Fibroblast of lung (primary cell): ENCODE measurements at regions not wholly inside any gene's neighbourhood (a gene's known extent, or its start where the extent isn't known, plus 50 kb on each side); places are given as distances from the start of the nearest gene placed in this dataset.

Experiments
- DNase-seq, 2 donors: peaks; one replicate each; pipeline versions ENCODE4 v3.0.0 to v3.0.0-alpha.2; 2010; ENCODE audit warnings: low read depth in 2 of 2
- H2AFZ ChIP-seq: 2 replicates; pipeline ENCODE4 v1.5.1; 2012; ENCODE audit warnings: low read length, control low read depth, inconsistent platforms
- H3K27ac ChIP-seq: 2 replicates; pipeline ENCODE4 v1.5.1; 2011; ENCODE audit warnings: low read length, control low read depth; ENCODE audit not compliant: insufficient read depth
- H3K27me3 ChIP-seq: 2 replicates; pipeline ENCODE4 v1.5.1; 2011; ENCODE audit warnings: mild to moderate bottlenecking, low read length; ENCODE audit not compliant: control insufficient read depth, insufficient read depth
- H3K36me3 ChIP-seq: 2 replicates; pipeline ENCODE4 v1.5.1; 2011; ENCODE audit warnings: low read length; ENCODE audit not compliant: control insufficient read depth, insufficient read depth
- H3K4me1 ChIP-seq: 2 replicates; pipeline ENCODE4 v1.5.1; 2011; ENCODE audit warnings: low read length; ENCODE audit not compliant: control insufficient read depth, insufficient read depth; ENCODE audit errors: extremely low read depth
- H3K4me2 ChIP-seq: 2 replicates; pipeline ENCODE4 v1.5.1; 2011; ENCODE audit warnings: low read length, control low read depth; ENCODE audit not compliant: insufficient read depth; ENCODE audit errors: extremely low read depth
- H3K4me3 ChIP-seq, 4 experiments: fragments of 200-600 bp in 1 of 4; sonication (generic) in 1 of 4; replicated peaks in 1 of 4; 2 replicates each; pipeline ENCODE4 v1.5.1; 2011 to 2016; ENCODE audit warnings: low read length in 4 of 4, low read depth in 3 of 4, mild to moderate bottlenecking in 3 of 4, control low read depth in 2 of 4, inconsistent platforms in 1 of 4, mixed read lengths in 1 of 4; ENCODE audit not compliant: insufficient read depth in 1 of 4; ENCODE audit errors: control extremely low read depth in 1 of 4
- H3K79me2 ChIP-seq: 2 replicates; pipeline ENCODE4 v1.5.1; 2012; ENCODE audit warnings: mild to moderate bottlenecking, low read length, inconsistent platforms; ENCODE audit not compliant: control insufficient read depth, insufficient read depth
- H3K9ac ChIP-seq: 2 replicates; pipeline ENCODE4 v1.5.1; 2011; ENCODE audit warnings: mild to moderate bottlenecking, low read length, control low read depth; ENCODE audit not compliant: insufficient read depth
- H3K9me3 ChIP-seq: 2 replicates; pipeline ENCODE4 v1.5.1; 2012; ENCODE audit warnings: low read depth, low read length; ENCODE audit not compliant: control insufficient read depth, insufficient read depth
- H4K20me1 ChIP-seq: 2 replicates; pipeline ENCODE4 v1.5.1; 2011; ENCODE audit warnings: low read length; ENCODE audit not compliant: control insufficient read depth, insufficient read depth; ENCODE audit errors: extremely low read depth
- EZH2 ChIP-seq: IDR thresholded peaks from 2 replicates; pipeline ENCODE4 v1.5.1; 2012; ENCODE audit warnings: low read length, control low read depth, mild to moderate bottlenecking; ENCODE audit errors: missing control alignments
- TF ChIP-seq, protein P1 (sequence below), 2 donors: IDR thresholded peaks in 1 of 2; conservative IDR thresholded peaks in 1 of 2; 1 replicate in 1 of 2; 2 replicates in 1 of 2; pipeline ENCODE4 v1.5.1; 2011 to 2012; ENCODE audit warnings: low read length in 2 of 2, control low read depth in 1 of 2, inconsistent platforms in 1 of 2, low read depth in 1 of 2, mild to moderate bottlenecking in 1 of 2

DNA sequence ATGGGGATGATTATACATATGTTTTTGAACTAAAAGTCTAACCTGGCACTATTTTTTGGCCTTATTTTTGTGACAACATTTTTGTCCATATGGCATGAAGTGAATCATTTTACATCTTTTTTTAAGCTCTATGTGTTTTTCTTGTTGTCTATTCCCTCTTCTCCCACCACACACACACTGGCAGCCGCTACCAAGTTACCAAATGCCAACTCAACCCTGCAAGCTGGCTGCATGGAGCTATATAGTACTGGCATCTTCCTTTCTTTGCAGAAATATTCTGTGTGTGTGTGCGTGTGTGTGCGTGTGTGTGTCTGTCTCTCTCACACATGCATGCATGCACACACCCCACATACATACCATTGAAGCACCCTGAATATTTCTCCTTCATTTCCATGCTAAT lies 278.9 kb upstream of the SOX5 start:
- H2AFZ ChIP-seq, result no peak overlapping the region

DNA sequence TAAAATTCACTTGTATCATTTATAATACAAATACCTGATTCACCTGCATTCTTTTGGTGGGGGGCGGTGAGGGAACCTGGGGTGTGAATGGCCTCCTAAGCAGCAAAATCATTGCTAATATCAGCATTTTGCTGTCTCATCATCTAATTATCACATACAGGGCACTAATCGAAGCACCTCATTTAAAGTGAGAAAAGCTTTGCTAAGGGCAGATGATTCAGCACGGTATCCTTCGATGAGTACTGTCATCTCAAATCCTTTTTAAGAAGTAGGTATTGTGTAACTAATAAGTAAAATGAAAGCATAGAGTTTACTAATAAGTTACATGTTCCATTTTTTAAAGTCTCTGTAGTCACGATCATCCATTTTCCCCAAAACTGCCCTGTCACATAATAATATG lies 278.1 kb upstream of the SOX5 start:
- TF ChIP-seq, protein P1, sequence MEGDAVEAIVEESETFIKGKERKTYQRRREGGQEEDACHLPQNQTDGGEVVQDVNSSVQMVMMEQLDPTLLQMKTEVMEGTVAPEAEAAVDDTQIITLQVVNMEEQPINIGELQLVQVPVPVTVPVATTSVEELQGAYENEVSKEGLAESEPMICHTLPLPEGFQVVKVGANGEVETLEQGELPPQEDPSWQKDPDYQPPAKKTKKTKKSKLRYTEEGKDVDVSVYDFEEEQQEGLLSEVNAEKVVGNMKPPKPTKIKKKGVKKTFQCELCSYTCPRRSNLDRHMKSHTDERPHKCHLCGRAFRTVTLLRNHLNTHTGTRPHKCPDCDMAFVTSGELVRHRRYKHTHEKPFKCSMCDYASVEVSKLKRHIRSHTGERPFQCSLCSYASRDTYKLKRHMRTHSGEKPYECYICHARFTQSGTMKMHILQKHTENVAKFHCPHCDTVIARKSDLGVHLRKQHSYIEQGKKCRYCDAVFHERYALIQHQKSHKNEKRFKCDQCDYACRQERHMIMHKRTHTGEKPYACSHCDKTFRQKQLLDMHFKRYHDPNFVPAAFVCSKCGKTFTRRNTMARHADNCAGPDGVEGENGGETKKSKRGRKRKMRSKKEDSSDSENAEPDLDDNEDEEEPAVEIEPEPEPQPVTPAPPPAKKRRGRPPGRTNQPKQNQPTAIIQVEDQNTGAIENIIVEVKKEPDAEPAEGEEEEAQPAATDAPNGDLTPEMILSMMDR (conservative IDR thresholded peaks at IDR 0.05 in 1 of 2, IDR thresholded peaks at IDR 0.05 in 1 of 2; ENCODE audit: low read depth in 1 of 2, low read length in 2 of 2), result no peak
- no peak for TF ChIP-seq EZH2
- Histone ChIP-seq H4K20me1 (no peaks in the 10 kb centered on the region), H3K9me3 (no peaks in the 10 kb centered on the region), H3K27me3 (no peaks in the 10 kb centered on the region), H2AFZ (no peak overlapping the region), H3K36me3 (no peaks in the 10 kb centered on the region), H3K9ac (no peak overlapping the region), H3K4me3 (no peak overlapping the region), H3K4me2 (no peak overlapping the region), H3K4me1 (no peaks in the 10 kb centered on the region), H3K79me2 (no peaks in the 10 kb centered on the region), H3K27ac (no peak overlapping the region)
- DNase-seq, result peak in 1 of 2 donors; percentile 5

More for the DNA sequence above, 278.9 kb upstream of the SOX5 start:
- no peaks in the 10 kb centered on the region for H3K27me3 ChIP-seq
- peak in 1 of 2 donors; percentile 6 for DNase-seq
- H3K36me3 ChIP-seq, result no peaks in the 10 kb centered on the region
- no peak for TF ChIP-seq EZH2
- TF ChIP-seq, protein P1 (conservative IDR thresholded peaks at IDR 0.05 in 1 of 2, IDR thresholded peaks at IDR 0.05 in 1 of 2; ENCODE audit: low read depth in 1 of 2, low read length in 2 of 2), result no peak
- no peaks in the 10 kb centered on the region for H3K9me3 ChIP-seq
- no peaks in the 10 kb centered on the region for H4K20me1 ChIP-seq
- no peak overlapping the region for H3K27ac ChIP-seq
- no peaks in the 10 kb centered on the region for H3K4me1 ChIP-seq
- no peaks in the 10 kb centered on the region for H3K79me2 ChIP-seq
- H3K9ac ChIP-seq, result no peak overlapping the region
- H3K4me2 ChIP-seq, result no peak overlapping the region
- H3K4me3 ChIP-seq, result no peak overlapping the region

DNA sequence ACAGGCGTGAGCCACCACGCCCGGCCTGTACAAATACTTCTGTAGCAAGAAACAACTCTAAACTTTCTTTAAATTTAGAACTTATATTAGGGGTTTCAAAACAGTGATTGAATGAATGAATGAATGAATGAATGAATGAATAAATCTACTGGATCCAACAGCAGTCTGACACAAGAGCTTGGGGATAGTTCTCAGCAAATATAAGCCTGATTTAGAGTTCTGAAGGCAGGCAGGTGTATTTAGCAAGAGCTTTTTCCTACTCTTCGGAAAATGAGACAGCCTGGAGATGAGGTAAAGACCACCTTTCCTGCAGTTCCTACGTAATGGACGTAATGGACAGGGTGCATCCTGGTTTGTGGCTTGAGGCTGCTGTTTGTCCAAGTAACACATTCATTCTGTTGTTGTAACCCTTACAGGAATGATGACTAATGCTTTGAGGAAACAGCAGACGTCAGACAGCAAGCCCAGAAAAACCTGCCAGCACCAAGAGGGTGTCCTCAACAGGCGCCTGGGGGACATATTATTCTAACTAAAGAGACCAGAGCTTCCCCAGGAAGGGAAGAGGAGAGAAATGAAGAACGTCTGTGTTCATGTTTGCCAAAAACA lies 277.4 kb upstream of the SOX5 start:
- Histone ChIP-seq H3K36me3 (no peaks in the 10 kb centered on the region), H2AFZ (no peak overlapping the region), H3K27ac (peak overlapping the region; percentile 21), H3K4me2 (no peak overlapping the region), H3K4me1 (no peaks in the 10 kb centered on the region), H3K27me3 (no peaks in the 10 kb centered on the region), H3K4me3 (no peak overlapping the region), H4K20me1 (no peaks in the 10 kb centered on the region), H3K9me3 (no peaks in the 10 kb centered on the region), H3K9ac (no peak overlapping the region), H3K79me2 (no peaks in the 10 kb centered on the region)
- DNase-seq, result peak; percentile 90 to 96
- TF ChIP-seq, protein P1 (conservative IDR thresholded peaks at IDR 0.05 in 1 of 2, IDR thresholded peaks at IDR 0.05 in 1 of 2; ENCODE audit: low read depth in 1 of 2, low read length in 2 of 2), result no peak
- no peak for TF ChIP-seq EZH2
